Stimulated activated CD8-positive, alpha-beta memory T cell treated with anti-CD3 and anti-CD28 coated beads, Interleukin-15, amount 100 ng/mL, for 4 hours (primary cell): ENCODE measurements at regions not wholly inside any gene's neighbourhood (a gene's known extent, or its start where the extent isn't known, plus 50 kb on each side); places are given as distances from the start of the nearest gene placed in this dataset.

Experiments used
- DNase-seq, 2 donors: peaks; one replicate each; pipeline ENCODE4 v3.0.0-alpha.2; 2020; ENCODE audit warnings: low read depth in 2 of 2

DNA sequence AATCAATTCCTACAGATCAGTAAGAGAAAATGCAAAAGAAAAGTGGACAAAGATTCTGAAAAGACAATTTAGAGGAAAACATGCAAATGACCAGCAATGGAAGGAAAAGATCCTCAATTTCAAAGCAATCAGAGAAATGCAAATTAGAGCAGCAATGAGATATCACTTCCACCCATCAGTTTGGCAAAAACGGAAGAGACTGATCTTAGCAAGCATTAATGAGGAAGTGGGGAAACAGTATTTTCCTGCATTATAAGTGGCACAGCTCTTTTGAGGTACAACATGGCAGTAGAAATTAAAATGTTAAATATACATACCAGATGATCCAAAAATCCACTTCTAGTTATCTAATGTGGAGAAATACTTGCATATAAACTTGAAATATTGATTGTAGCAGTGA lies 69.1 kb upstream of the SLC7A1 start:
- no peak for DNase-seq

DNA sequence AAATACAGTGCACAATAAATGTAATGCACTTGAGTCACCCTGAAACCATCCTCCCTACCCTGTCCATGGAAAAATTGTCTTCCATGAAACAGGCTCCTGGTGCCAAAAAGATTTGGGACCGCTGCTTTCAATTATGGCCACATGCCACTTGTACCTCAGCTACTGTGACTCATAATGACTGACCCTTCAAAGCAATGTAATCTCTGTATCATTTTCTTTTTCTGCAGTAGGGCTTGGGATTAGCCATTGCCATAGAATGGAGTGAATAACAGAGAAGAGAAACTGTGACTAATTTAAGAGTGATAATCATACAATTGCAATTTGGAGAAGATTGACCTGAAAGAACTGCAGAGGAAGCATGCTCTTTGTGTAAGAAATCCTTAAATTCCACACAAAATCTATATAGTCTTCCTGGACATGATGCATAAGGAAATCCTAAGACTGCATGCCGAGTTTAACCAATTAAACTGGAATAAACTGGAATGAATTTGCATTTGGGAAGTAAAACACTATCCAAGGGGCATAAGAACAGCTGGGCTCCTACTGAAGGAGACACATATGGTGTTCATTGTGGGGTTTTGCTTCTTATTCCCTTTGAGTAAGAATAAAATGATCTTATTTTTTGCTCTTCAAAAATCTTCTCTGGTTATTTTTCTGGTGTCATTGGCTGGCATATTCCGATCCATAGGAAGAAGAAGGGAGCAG lies 59.5 kb upstream of the SLC7A1 start:
- DNase-seq = no peak

DNA sequence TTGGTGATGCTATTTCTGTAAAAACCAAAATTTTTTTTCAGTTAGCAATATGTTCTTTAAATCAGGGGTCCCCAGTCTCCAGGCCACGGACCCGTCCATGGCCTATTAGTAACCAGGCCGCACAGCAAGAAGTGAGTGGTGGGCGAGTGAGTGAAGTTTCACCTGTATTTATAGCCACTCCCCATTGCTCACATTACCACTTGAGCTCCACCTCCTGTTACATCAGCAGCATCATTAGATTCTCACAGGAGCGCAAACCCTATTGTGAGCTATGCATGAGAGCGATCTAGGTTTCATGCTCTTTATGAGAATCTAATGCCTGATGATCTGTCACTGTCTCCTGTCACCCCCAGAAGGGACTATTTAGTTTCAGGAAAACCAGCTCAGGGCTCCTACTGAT lies 58.9 kb upstream of the SLC7A1 start:
- no peak for DNase-seq

DNA sequence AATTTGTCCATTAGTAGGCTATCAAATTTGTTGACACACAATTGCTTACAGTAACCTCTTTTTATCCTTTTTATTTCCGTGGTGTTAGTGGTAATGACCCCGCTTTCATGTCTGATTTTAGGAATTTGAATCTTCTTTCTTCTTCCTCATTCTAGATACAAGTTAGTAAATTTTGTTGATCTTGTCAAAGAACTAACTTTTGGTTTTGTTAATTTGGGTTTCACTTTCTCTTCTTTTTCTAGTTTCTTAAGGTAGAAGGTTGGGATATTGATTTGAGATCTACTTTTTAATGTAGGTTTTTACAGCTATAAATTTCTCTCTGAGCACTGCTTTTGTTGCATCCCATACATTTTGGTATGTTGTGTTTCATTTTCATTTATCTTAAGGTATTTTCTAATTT lies 53.3 kb upstream of the SLC7A1 start:
- DNase-seq = no peak
